ENCODE measurements at regions not wholly inside any gene's neighbourhood (a gene's known extent, or its start where the extent isn't known, plus 50 kb on each side); places are given as distances from the start of the nearest gene placed in this dataset.

- no peak for DNase-seq (ENCODE audit: low spot score)
- no peak for ATAC-seq
Measured at GRCh38 chr11:70501051-70501901, 102.9 kb downstream of the CTTN start.

- DNase-seq (ENCODE audit: low spot score) (no peak), ATAC-seq (no peak)
Measured at GRCh38 chr11:70501933-70502540, 103.7 kb downstream of the CTTN start.

GRCh38 chr11:70502677-70503467 lies 104.5 kb downstream of the CTTN start:
- ATAC-seq (no peak), DNase-seq (ENCODE audit: low spot score) (no peak)

- DNase-seq (ENCODE audit: low spot score), result no peak
- ATAC-seq, result no peak
Measured at GRCh38 chr11:70503468-70504221, 105.3 kb downstream of the CTTN start.

- no peak for DNase-seq (ENCODE audit: low spot score)
- ATAC-seq, result no peak
Measured at GRCh38 chr11:70504246-70505020, 106.1 kb downstream of the CTTN start.

DNA sequence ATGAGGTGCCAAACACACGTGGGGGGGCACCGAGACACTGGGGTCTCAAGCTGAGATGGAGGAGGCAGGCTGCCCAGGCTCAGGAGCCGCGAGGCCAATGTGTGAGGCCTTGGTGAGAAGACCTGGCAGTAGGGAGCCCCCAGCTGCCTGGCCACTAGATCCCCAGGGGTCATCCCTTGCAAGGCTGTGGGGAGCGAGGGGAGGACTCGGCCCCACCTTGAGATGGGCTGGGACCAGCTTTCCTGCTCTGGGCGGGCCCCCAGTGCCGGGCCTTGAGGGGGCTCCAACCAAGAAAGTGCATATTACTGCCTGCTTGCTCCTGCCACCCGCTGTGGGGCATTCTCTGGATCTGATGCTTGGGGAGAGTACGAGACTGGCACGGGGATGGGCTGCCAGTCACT lies 107.0 kb downstream of the CTTN start:
- ATAC-seq (no peak), DNase-seq (ENCODE audit: low spot score) (no peak)

- no peak for DNase-seq (ENCODE audit: low spot score)
Measured at GRCh38 chr11:70505761-70506657, 107.7 kb downstream of the CTTN start.

GRCh38 chr11:70506658-70506970 lies 108.3 kb downstream of the CTTN start:
- ATAC-seq, result no peak
- DNase-seq (ENCODE audit: low spot score), result no peak

More at GRCh38 chr11:70505761-70506657, 107.7 kb downstream of the CTTN start:
- no peak for ATAC-seq

- ATAC-seq, result no peak
- DNase-seq (ENCODE audit: low spot score), result no peak
Measured at GRCh38 chr11:70506986-70507385, 108.7 kb downstream of the CTTN start.

DNA sequence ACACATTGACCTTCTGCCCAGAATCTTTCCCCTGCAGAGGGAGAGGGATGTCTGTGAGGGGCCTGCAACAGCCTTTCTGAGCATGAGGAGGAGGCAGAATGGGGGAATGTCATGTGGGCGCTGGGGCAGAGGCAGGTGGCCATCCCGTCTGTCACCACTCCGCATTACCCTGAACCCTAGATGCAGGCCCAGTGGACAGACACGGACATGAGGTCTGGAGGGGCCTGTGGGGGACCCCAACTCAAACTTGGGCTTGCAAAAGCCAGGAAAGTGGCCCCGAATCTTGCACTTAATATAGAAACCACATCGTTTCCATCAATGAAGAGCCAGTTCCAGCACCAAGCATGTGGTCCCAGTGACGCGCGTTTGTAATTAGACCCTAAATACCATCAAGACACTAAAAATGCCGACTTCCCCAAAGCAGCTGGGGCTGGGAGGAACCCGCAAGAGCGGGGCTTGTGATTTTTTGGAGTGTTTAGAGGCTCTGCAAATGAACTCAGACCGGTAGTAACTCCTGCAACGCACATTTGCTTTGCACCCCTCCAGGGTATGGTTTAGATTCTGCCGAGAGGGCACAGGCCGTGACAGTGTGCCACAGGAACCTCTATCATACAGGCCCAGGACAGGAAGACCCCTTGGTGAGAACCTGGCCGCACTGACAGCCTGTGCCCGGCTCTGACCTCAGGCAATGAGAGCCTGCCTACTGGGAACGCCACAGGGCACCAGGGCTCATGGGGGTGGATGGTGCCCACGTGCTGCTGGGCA lies 109.3 kb downstream of the CTTN start:
- no peak for ATAC-seq
- DNase-seq (ENCODE audit: low spot score), result no peak

GRCh38 chr11:70508231-70508480 lies 109.8 kb downstream of the CTTN start:
- no peak for ATAC-seq
- no peak for DNase-seq (ENCODE audit: low spot score)

GRCh38 chr11:70509476-70509875 lies 111.1 kb downstream of the CTTN start:
- DNase-seq (ENCODE audit: low spot score), result no peak
- no peak for ATAC-seq

- no peak for DNase-seq (ENCODE audit: low spot score)
- no peak for ATAC-seq
Measured at GRCh38 chr11:70510106-70510505, 111.8 kb downstream of the CTTN start.

DNA sequence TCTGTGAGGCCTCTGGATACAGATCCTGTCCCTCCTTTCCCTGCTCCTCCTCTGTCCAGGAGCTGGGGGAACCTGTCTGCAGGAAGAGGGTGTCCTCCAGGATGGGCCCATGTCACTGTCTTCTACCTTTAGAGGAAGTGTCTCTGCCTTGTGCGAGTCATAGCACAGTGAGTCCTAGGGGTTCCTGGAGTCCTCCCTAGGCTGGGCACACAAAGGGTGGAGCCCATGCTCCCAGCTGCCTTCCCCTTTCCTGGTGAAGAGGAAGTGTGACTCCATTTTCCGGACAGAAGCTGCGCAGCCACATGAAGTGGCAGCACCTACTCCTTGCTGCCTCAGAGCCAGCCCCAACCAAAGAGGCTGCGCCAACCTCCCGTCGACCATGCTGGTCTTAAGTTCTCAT lies 112.2 kb downstream of the CTTN start:
- ATAC-seq, result no peak
- no peak for DNase-seq (ENCODE audit: low spot score)

DNA sequence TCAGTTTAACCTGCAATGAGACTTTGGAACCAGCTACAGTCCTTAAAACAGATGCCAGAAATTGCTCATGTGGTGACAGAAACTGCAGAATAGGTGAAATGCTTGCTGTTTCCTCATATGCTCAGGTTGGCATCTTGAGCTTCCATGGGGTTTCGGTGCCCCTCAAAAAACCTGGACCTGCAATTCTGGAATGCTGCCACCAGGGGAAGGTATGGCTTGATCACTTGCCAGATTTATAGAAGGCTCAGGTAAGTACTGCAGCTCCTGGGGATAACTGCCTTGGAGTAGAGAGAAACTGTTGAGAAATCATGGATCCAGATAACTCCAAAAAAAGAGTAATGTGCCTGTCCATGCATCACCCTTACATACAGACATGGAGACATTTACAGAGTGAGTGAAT lies 113.0 kb downstream of the CTTN start:
- ATAC-seq, result no peak
- DNase-seq (ENCODE audit: low spot score), result no peak

DNA sequence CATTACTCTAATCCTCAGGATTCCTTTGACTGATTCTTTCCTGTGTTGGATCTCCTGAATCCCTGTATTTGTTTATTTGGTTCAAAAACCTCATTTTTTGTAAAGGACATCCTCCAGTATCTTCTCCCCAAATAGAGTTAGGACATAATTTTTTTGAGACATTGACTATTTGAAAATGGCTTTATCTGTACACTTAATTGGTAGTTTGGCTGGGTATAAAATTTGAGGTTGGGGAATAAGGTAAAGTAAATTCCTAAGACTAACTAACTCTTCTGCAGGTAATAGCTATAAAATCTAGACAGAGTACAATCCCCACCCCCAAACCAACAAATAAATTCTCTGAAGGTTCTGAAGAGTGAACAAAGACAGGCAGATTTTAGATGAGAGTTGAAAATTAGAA lies 114.4 kb downstream of the CTTN start:
- no peak for ATAC-seq
- no peak for DNase-seq (ENCODE audit: low spot score)

- DNase-seq (ENCODE audit: low spot score) (no peak), ATAC-seq (peak; percentile 45)
Measured at GRCh38 chr11:70517203-70517602, 118.9 kb downstream of the CTTN start.

- ATAC-seq, result no peak
Measured at GRCh38 chr11:70517988-70518907, 119.9 kb downstream of the CTTN start.

More at GRCh38 chr11:70517988-70518907, 119.9 kb downstream of the CTTN start:
- DNase-seq (ENCODE audit: low spot score), result no peak

All from left lobe of liver (tissue), 2 donors.